GM13976 (cell line): ENCODE measurements at regions not wholly inside any gene's neighbourhood (a gene's known extent, or its start where the extent isn't known, plus 50 kb on each side); places are given as distances from the start of the nearest gene placed in this dataset.

Experiments
- DNase-seq: peaks from one replicate; pipeline ENCODE4 v3.0.0; 2012; ENCODE audit warnings: low spot score
- in situ Hi-C: fragments of 300-500 bp; cut with MboI; formaldehyde crosslinking; loops from one replicate; pipeline ENCODE4 v1.12.0; 2022; ENCODE audit warnings: low sequenced_read_pairs, mixed read lengths, inconsistent platforms; ENCODE audit not compliant: unreplicated experiment
- TF ChIP-seq, protein P1 (sequence below): IDR thresholded peaks from 2 replicates; pipeline ENCODE4 v1.5.1; 2012; ENCODE audit warnings: borderline replicate concordance, mild to moderate bottlenecking; ENCODE audit not compliant: insufficient read depth; ENCODE audit errors: extremely low read depth, missing control alignments, control extremely low read depth

DNA sequence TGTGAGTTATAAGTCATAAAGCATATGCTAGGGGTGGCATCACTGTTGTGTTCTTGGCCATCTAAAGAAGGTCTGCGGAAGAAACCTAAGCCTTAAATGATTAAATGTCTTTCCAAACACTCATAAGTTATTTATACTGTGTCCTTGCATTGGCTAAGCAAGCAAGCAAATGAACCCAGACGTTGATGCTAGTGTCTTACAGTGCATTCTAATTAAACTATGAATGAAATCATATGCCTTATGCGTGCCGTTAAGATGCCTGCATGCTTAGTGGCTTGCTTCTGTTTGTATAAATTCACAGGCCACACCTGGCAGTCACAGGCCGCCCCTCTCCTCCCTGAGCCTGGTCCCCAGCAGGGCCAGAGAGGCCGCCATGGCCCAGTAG, 49.9 kb downstream of the RIN2 start:
- TF ChIP-seq, protein P1, sequence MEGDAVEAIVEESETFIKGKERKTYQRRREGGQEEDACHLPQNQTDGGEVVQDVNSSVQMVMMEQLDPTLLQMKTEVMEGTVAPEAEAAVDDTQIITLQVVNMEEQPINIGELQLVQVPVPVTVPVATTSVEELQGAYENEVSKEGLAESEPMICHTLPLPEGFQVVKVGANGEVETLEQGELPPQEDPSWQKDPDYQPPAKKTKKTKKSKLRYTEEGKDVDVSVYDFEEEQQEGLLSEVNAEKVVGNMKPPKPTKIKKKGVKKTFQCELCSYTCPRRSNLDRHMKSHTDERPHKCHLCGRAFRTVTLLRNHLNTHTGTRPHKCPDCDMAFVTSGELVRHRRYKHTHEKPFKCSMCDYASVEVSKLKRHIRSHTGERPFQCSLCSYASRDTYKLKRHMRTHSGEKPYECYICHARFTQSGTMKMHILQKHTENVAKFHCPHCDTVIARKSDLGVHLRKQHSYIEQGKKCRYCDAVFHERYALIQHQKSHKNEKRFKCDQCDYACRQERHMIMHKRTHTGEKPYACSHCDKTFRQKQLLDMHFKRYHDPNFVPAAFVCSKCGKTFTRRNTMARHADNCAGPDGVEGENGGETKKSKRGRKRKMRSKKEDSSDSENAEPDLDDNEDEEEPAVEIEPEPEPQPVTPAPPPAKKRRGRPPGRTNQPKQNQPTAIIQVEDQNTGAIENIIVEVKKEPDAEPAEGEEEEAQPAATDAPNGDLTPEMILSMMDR: no peak
- in situ Hi-C loops: no loop called here
- DNase-seq: no peak

DNA sequence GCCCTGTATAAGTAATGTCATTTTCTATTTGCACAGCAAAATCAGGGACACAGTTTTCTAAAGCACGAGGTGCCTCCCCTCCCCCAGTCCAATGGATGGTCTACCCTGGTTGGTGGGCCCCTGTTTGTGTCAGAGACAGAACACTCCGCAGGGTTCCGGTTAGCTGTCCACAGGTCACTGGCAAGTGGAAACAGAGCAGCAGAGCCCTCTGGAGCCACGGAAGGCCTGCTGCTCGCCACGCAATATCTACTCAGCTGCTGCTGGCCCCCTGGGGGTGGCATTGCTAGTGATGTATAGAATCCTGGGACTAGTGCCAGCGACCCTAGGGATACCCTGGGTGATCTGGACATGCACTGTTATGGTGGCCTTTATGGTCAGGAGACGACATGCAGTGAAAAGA, 50.4 kb downstream of the RIN2 start:
- TF ChIP-seq, protein P1: no peak
- in situ Hi-C loops: no loop called here
- DNase-seq: no peak

DNA sequence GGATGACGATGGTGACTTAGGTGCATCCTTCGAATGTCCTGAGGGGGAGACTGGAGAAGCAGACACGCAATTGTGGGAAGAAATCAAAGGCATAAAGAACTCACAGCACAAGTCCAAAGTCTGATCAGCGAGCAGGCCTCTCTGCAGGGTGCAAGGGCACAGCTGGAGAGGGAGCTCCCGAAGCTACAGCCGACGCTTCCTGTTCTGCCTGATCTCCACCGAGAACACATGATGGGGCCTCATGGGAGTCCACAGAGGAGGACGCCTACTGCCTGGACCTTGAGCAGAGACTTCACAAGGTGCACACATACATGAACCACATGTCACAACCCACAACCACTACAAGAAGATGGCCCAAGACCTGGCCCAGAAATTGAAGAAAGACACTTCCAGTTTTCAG, 51.4 kb downstream of the RIN2 start:
- TF ChIP-seq, protein P1: no peak
- in situ Hi-C loops: no loop called here
- no peak for DNase-seq

DNA sequence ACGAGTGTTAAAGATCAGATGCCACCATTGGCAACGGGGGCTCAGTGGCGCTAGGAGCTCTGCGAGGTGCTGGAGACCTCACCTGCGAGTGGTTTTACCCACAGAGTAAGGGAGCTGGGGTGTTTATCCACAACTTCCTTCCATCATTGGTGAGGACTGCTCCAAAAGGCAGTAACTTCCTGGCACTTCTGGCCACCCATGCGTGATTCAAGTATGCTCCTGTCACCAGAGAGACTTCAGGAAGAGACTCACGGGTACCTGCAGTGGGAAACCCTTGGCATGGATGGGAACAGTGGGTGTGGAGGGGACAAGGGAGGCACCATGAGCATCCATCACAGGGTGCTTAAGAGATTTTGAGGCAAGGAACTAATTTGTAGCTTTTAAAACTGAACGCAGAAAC, 53.2 kb downstream of the RIN2 start:
- in situ Hi-C loops: no loop called here
- TF ChIP-seq, protein P1: no peak
- DNase-seq: no peak

DNA sequence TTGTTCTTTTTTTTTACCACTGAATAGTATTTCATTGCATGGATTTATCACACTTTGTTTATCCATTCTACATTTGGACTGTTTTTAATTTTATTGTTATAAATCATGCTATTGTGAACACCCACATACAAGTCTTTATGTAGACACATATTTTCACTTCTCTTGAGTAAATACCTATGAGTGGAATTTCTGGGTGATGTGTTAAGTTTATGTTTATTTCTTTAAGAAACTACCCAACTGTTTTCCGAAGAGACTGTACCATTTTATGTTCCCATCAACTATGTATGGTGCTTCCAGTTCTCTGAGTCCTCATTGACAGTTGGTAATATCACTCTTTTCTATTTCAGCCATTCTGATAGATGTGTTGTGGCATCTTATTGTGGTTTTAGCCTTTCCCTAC, 54.0 kb downstream of the RIN2 start:
- TF ChIP-seq, protein P1: no peak
- no peak for DNase-seq
- in situ Hi-C loops: no loop called here

DNA sequence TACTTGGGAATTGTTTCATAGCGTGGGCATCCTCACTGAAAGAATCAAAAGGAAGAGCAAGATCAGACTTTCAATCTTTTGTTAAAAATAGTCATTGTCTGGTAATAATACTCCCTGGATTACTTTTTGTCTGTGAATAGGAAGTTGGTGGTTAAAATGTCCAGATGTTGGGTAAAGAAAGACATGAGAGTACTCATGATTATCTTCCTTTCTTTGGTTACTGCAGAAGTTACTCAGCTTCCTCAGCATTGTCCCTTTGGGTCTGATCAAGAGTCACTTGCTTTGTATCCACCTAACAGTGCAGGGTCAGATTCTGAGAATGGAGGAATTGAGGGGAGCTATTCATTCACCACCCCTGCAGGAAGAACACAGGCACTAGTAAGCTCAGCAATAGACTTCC, 54.6 kb downstream of the RIN2 start:
- TF ChIP-seq, protein P1: no peak
- in situ Hi-C loops: no loop called here
- no peak for DNase-seq
